Adrenal gland (tissue), 9 donors: ENCODE measurements at regions not wholly inside any gene's neighbourhood (a gene's known extent, or its start where the extent isn't known, plus 50 kb on each side); places are given as distances from the start of the nearest gene placed in this dataset.

Experiments used
- DNase-seq, 7 donors: peaks; one replicate each; pipeline ENCODE4 v3.0.0-alpha.2; 2019 to 2020
- H3K27ac ChIP-seq, 5 donors: fragments of 200-600 bp; sonication (generic) in 4 of 5; 1 replicate in 3 of 5; 2 replicates in 2 of 5; pipeline versions ENCODE4 v1.5.1 to v1.8.0; 2016 to 2020; ENCODE audit warnings: mild to moderate bottlenecking in 1 of 5
- H3K27me3 ChIP-seq: fragments of 200-600 bp; 2 replicates; pipeline ENCODE4 v1.8.0; 2021
- H3K36me3 ChIP-seq, 2 donors: fragments of 200-600 bp; replicated peaks in 1 of 2; 1 replicate in 1 of 2; 2 replicates in 1 of 2; pipeline versions ENCODE4 v1.5.1 to v1.8.0; 2018 to 2022
- H3K4me1 ChIP-seq, 2 donors: fragments of 200-600 bp; replicated peaks in 1 of 2; 1 replicate in 1 of 2; 2 replicates in 1 of 2; pipeline versions ENCODE4 v1.5.1 to v1.8.0; 2018 to 2021
- H3K4me3 ChIP-seq, 4 donors: fragments of 200-600 bp; sonication (generic) in 3 of 4; one replicate each; pipeline ENCODE4 v1.5.1; 2016 to 2018
- H3K9me3 ChIP-seq, 3 donors: fragments of 200-600 bp; sonication (generic) in 1 of 3; replicated peaks in 1 of 3; 1 replicate in 2 of 3; 2 replicates in 1 of 3; pipeline versions ENCODE4 v1.5.1 to v1.8.0; 2016 to 2021
- CTCF ChIP-seq, 6 experiments: fragments of 450-650 bp in 4 of 6; fragments of 200-600 bp in 2 of 6; sonication (generic) in 1 of 6; IDR thresholded peaks; 1 replicate in 5 of 6; 2 replicates in 1 of 6; pipeline versions ENCODE4 v1.5.1 to v1.8.0; 2016 to 2021; ENCODE audit warnings: antibody characterized with exemption in 6 of 6, mild to moderate bottlenecking in 2 of 6, moderate library complexity in 1 of 6
- POLR2A ChIP-seq, 2 donors: fragments of 450-650 bp; IDR thresholded peaks; one replicate each; pipeline ENCODE4 v1.6.1; 2017; ENCODE audit warnings: antibody characterized with exemption in 2 of 2, mild to moderate bottlenecking in 2 of 2, moderate library complexity in 1 of 2
- WGBS, 4 donors: extraction: QIAGEN DNeasy Blood & Tissue Kit in 2 of 4; methylation state at CpG; one replicate each; pipeline versions ENCODE4 v1.1.5 to v1.1.7; 2013 to 2017; 5-methylcytosine and 5-hydroxymethylcytosine counted together
- intact Hi-C, 2 donors: fragments of 100-400 bp; cut with DNase I; formaldehyde crosslinking; loops; one replicate each; pipeline versions ENCODE4 v1.14.1 to v1.15.0; 2022 to 2023
- donor health status: healthy with polysubstance abuse.
- donor health status: Bipolar disorder and iron deficiency.
- donor health status: DM: yes; HTN: yes; CAD: no.
- donor health status: DM: no; HTN: no; CAD: no.
- donor health status: DM: no; HTN: no; CAD: no.

DNA sequence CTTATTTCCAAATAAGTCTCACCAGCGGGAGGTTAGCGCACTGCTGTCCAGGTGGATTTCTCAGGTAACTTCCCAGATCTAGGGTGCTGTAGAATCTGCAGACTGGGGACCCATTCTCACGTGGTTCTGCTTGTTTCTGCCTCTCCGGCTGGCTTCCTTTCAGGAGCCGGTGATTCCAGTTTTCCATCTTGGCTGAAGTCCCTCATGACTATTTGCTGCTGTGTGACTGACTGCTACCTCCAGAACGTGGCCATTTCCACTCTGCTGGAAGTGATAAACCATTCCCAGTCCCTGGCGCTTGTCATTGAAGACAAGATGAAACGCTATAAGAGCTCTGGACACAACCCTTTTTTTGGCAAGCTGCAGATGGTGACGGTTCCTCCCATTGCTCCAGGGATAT, 76.0 kb downstream of the DOP1B start:
- 81 to 94% (median 91%) methylated on average over 9 of the region's 9 CpGs for WGBS, 4 donors

DNA sequence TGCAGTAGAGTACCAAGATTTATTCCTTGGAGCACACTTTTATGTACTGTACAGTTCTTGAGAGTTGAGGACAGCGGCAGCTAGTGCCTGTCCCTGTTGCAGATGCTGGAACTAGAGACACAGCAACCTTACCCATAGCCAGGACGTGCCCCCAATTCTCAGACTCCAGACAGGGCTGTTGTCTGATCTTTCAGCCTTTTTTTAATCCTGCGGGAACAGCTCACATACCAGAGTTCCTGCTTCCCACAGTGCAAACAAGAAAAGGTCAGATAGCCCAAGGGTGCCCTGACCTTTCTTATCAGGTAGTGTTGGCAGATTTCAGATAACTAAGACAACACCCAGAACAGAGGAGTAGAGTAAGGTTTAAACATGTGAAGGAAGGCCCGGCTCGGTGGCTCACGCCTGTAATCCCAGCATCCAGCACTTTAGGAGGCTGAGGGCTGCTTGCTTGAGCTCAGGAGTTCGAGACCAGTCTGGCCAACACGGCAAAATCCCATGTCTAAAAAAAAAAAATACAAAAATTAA, 78.5 kb downstream of the DOP1B start:
- no peaks in the 10 kb centered on the region for H3K9me3 ChIP-seq
- H3K27me3 ChIP-seq, result no peaks in the 10 kb centered on the region
- no peaks in the 10 kb centered on the region for H3K36me3 ChIP-seq
- intact Hi-C loops, result no loop called here
- H3K4me1 ChIP-seq, result peaks cover 0 to 12% of the 10 kb centered on the region in 2 donors
- peak in 2 of 7 donors; percentile 16 to 55 for DNase-seq
- WGBS, 4 donors, result 55 to 63% (median 58%) methylated on average over 7 to 8 of the region's 8 CpGs
- H3K4me3 ChIP-seq, result no peak overlapping the region
- TF ChIP-seq POLR2A (IDR thresholded peaks at IDR 0.05) (no peak), CTCF (IDR thresholded peaks at IDR 0.05) (no peak)
- H3K27ac ChIP-seq, result peak overlapping the region in 1 of 5 donors; percentile 17

More for the DNA sequence above, 76.0 kb downstream of the DOP1B start:
- no peak overlapping the region for H3K4me3 ChIP-seq
- no peak for DNase-seq
- intact Hi-C loops, result no loop called here
- H3K27me3 ChIP-seq, result no peaks in the 10 kb centered on the region
- H3K9me3 ChIP-seq, result no peaks in the 10 kb centered on the region
- H3K36me3 ChIP-seq, result no peaks in the 10 kb centered on the region
- peaks cover 0 to 12% of the 10 kb centered on the region in 2 donors for H3K4me1 ChIP-seq
- TF ChIP-seq POLR2A (IDR thresholded peaks at IDR 0.05) (no peak), CTCF (IDR thresholded peaks at IDR 0.05) (no peak)
- no peak overlapping the region for H3K27ac ChIP-seq

GRCh38 chr21:36236052-36236730, 79.6 kb downstream of the DOP1B start:
- no peak for DNase-seq

GRCh38 chr21:36237441-36237840, 80.8 kb downstream of the DOP1B start:
- Histone ChIP-seq H3K36me3 (no peaks in the 10 kb centered on the region), H3K4me3 (no peak overlapping the region), H3K4me1 (peaks cover 0 to 12% of the 10 kb centered on the region in 2 donors), H3K9me3 (no peaks in the 10 kb centered on the region), H3K27me3 (no peaks in the 10 kb centered on the region), H3K27ac (no peak overlapping the region)
- TF ChIP-seq POLR2A (IDR thresholded peaks at IDR 0.05) (no peak), CTCF (IDR thresholded peaks at IDR 0.05) (no peak)
- WGBS, 4 donors, result 95 to 100% (median 97%) methylated on average over 7 of the region's 7 CpGs
- intact Hi-C loops, result no loop called here
- DNase-seq, result no peak

More at GRCh38 chr21:36236052-36236730, 79.6 kb downstream of the DOP1B start:
- WGBS, 4 donors, result 85 to 94% (median 89%) methylated on average over 8 of the region's 8 CpGs
- Histone ChIP-seq H3K27ac (no peak overlapping the region), H3K4me1 (peaks cover 0 to 12% of the 10 kb centered on the region in 2 donors), H3K27me3 (no peaks in the 10 kb centered on the region), H3K9me3 (no peaks in the 10 kb centered on the region), H3K4me3 (no peak overlapping the region), H3K36me3 (no peaks in the 10 kb centered on the region)
- TF ChIP-seq CTCF (IDR thresholded peaks at IDR 0.05), result no peak
- no peak for TF ChIP-seq POLR2A (IDR thresholded peaks at IDR 0.05)
- intact Hi-C loops, result no loop called here
